B cell (primary cell): ENCODE measurements at regions not wholly inside any gene's neighbourhood (a gene's known extent, or its start where the extent isn't known, plus 50 kb on each side); places are given as distances from the start of the nearest gene placed in this dataset.

Source experiments
- CTCF ChIP-seq: fragments of 200-600 bp; IDR thresholded peaks from one replicate; pipeline ENCODE4 v1.8.0; 2022; ENCODE audit warnings: antibody characterized with exemption, mild to moderate bottlenecking
- EZH2 ChIP-seq: IDR thresholded peaks from 2 replicates; pipeline ENCODE4 v1.6.1; 2012; ENCODE audit warnings: borderline replicate concordance, low read depth, mild to moderate bottlenecking, moderate library complexity, low read length; ENCODE audit not compliant: insufficient read depth, poor library complexity, severe bottlenecking

GRCh38 chr1:181208083-181208482 is 119.6 kb downstream of the IER5 start:
- no peak for TF ChIP-seq CTCF
- no peak for TF ChIP-seq EZH2
